ENCODE measurements at regions not wholly inside any gene's neighbourhood (a gene's known extent, or its start where the extent isn't known, plus 50 kb on each side); places are given as distances from the start of the nearest gene placed in this dataset.

DNA sequence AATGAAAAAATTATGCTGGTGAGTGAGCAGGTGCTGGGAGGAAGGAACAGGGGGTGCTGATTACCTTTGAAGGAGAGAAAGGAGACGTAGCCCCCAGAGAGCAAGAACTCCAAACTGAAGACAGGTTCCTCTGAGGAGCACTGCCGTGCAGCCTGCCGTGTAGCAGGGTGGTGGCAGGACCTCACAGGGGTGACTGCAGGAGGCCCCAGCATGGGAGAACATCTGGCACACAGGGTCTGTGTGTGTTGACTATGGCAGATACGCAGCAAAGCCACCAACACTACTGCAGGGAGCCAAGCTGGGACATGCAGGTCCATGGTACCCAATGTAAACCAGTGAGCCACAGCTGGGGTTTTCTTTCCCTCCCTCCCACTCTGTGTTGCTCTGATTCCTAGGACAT lies 192.1 kb upstream of the PDE1C start:
- Histone ChIP-seq H3K27ac (ENCODE audit: low read depth in 1 of 2, low read length in 2 of 2) (no peak overlapping the region), H3K4me3 (ENCODE audit: low read depth in 1 of 3, low read length in 3 of 3) (no peak overlapping the region), H3K36me3 (ENCODE audit: control insufficient read depth in 4 of 4, insufficient read depth in 3 of 4, low read depth in 1 of 4, low read length in 3 of 4) (no peaks in the 10 kb centered on the region), H3K9ac (ENCODE audit: low read depth in 1 of 2, low read length in 2 of 2) (no peak overlapping the region), H3K4me1 (ENCODE audit: control insufficient read depth in 4 of 4, insufficient read depth in 4 of 4, low read length in 3 of 4) (no peaks in the 10 kb centered on the region), H3K27me3 (ENCODE audit: control insufficient read depth in 4 of 4, insufficient read depth in 4 of 4, low read length in 3 of 4) (no peaks in the 10 kb centered on the region), H3K9me3 (ENCODE audit: control insufficient read depth in 4 of 4, low read length in 3 of 4) (no peaks in the 10 kb centered on the region)
- TF ChIP-seq NR2F2 (IDR thresholded peaks at IDR 0.05) (no peak), HNF4G (IDR thresholded peaks at IDR 0.05) (no peak), RAD21 (IDR thresholded peaks at IDR 0.05) (no peak), GABPA (IDR thresholded peaks at IDR 0.05 in 1 of 2, conservative IDR thresholded peaks at IDR 0.05 in 1 of 2) (no peak), FOXA2 (IDR thresholded peaks at IDR 0.05) (no peak), FOXA1 (IDR thresholded peaks at IDR 0.05) (no peak), HNF4A (conservative IDR thresholded peaks at IDR 0.05) (no peak), YY1 (IDR thresholded peaks at IDR 0.05) (no peak), EGR1 (IDR thresholded peaks at IDR 0.05; ENCODE audit: low read depth in 2 of 2) (no peak)
- TF ChIP-seq, protein P1, sequence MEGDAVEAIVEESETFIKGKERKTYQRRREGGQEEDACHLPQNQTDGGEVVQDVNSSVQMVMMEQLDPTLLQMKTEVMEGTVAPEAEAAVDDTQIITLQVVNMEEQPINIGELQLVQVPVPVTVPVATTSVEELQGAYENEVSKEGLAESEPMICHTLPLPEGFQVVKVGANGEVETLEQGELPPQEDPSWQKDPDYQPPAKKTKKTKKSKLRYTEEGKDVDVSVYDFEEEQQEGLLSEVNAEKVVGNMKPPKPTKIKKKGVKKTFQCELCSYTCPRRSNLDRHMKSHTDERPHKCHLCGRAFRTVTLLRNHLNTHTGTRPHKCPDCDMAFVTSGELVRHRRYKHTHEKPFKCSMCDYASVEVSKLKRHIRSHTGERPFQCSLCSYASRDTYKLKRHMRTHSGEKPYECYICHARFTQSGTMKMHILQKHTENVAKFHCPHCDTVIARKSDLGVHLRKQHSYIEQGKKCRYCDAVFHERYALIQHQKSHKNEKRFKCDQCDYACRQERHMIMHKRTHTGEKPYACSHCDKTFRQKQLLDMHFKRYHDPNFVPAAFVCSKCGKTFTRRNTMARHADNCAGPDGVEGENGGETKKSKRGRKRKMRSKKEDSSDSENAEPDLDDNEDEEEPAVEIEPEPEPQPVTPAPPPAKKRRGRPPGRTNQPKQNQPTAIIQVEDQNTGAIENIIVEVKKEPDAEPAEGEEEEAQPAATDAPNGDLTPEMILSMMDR (IDR thresholded peaks at IDR 0.05; ENCODE audit: low read depth, low read length, missing input control) = no peak
- TF ChIP-seq, protein P2, sequence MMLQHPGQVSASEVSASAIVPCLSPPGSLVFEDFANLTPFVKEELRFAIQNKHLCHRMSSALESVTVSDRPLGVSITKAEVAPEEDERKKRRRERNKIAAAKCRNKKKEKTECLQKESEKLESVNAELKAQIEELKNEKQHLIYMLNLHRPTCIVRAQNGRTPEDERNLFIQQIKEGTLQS (IDR thresholded peaks at IDR 0.05) = no peak
- WGBS = 75% methylated on average over 4 of the region's 4 CpGs
- DNase-seq (ENCODE audit: low spot score) = no peak

DNA sequence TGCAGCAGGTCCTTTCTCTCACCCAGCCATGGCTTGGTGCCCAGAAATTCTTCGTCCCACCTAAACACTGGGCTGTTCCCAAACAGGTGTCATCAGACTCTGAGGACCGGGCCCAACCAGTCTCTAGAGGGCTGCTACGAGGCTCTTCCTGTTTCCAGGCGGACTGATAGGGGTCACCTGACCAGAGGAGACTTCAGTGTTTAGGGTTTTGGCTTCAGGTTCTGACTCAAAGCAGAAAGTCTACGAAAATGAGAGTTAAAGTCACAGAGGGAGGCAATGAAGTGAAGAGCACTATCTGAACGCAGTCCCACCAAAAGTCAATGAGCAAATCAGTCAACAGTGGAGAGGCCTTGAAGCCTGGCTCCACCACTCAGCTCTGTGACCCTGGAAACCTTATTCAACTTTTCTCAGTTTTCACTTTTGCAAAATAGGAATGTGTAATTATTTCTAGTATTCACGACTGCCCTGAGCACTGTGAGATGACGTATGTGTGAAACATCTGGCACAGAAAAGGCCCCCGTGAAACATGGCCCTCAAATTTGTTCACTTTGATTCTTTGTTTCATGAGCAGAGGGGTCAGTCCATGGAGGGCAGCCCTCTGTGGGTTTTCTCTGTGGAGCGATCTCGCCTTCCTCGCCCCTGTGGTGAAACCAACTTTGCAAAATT lies 189.9 kb upstream of the PDE1C start:
- H3K27me3 ChIP-seq (ENCODE audit: control insufficient read depth in 4 of 4, insufficient read depth in 4 of 4, low read length in 3 of 4) = no peaks in the 10 kb centered on the region
- no peak overlapping the region for H3K9ac ChIP-seq (ENCODE audit: low read depth in 1 of 2, low read length in 2 of 2)
- H3K4me3 ChIP-seq (ENCODE audit: low read depth in 1 of 3, low read length in 3 of 3) = no peak overlapping the region
- no peaks in the 10 kb centered on the region for H3K9me3 ChIP-seq (ENCODE audit: control insufficient read depth in 4 of 4, low read length in 3 of 4)
- TF ChIP-seq NR2F2 (IDR thresholded peaks at IDR 0.05) (no peak), GABPA (IDR thresholded peaks at IDR 0.05 in 1 of 2, conservative IDR thresholded peaks at IDR 0.05 in 1 of 2) (no peak), TAF1 (conservative IDR thresholded peaks at IDR 0.05) (no peak), YY1 (IDR thresholded peaks at IDR 0.05) (no peak), FOXA2 (IDR thresholded peaks at IDR 0.05) (no peak), SP1 (IDR thresholded peaks at IDR 0.05) (no peak), HNF4A (conservative IDR thresholded peaks at IDR 0.05) (no peak), RAD21 (IDR thresholded peaks at IDR 0.05) (no peak), RXRA (IDR thresholded peaks at IDR 0.05) (no peak), HNF4G (IDR thresholded peaks at IDR 0.05) (no peak), JUND (IDR thresholded peaks at IDR 0.05) (no peak), EGR1 (IDR thresholded peaks at IDR 0.05; ENCODE audit: low read depth in 2 of 2) (no peak), FOXA1 (IDR thresholded peaks at IDR 0.05) (no peak)
- TF ChIP-seq, protein P3, sequence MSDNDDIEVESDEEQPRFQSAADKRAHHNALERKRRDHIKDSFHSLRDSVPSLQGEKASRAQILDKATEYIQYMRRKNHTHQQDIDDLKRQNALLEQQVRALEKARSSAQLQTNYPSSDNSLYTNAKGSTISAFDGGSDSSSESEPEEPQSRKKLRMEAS (IDR thresholded peaks at IDR 0.05) = no peak
- TF ChIP-seq, protein P2 (IDR thresholded peaks at IDR 0.05) = no peak
- TF ChIP-seq, protein P4, sequence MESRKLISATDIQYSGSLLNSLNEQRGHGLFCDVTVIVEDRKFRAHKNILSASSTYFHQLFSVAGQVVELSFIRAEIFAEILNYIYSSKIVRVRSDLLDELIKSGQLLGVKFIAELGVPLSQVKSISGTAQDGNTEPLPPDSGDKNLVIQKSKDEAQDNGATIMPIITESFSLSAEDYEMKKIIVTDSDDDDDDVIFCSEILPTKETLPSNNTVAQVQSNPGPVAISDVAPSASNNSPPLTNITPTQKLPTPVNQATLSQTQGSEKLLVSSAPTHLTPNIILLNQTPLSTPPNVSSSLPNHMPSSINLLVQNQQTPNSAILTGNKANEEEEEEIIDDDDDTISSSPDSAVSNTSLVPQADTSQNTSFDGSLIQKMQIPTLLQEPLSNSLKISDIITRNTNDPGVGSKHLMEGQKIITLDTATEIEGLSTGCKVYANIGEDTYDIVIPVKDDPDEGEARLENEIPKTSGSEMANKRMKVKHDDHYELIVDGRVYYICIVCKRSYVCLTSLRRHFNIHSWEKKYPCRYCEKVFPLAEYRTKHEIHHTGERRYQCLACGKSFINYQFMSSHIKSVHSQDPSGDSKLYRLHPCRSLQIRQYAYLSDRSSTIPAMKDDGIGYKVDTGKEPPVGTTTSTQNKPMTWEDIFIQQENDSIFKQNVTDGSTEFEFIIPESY (IDR thresholded peaks at IDR 0.05) = no peak
- TF ChIP-seq, protein P5, sequence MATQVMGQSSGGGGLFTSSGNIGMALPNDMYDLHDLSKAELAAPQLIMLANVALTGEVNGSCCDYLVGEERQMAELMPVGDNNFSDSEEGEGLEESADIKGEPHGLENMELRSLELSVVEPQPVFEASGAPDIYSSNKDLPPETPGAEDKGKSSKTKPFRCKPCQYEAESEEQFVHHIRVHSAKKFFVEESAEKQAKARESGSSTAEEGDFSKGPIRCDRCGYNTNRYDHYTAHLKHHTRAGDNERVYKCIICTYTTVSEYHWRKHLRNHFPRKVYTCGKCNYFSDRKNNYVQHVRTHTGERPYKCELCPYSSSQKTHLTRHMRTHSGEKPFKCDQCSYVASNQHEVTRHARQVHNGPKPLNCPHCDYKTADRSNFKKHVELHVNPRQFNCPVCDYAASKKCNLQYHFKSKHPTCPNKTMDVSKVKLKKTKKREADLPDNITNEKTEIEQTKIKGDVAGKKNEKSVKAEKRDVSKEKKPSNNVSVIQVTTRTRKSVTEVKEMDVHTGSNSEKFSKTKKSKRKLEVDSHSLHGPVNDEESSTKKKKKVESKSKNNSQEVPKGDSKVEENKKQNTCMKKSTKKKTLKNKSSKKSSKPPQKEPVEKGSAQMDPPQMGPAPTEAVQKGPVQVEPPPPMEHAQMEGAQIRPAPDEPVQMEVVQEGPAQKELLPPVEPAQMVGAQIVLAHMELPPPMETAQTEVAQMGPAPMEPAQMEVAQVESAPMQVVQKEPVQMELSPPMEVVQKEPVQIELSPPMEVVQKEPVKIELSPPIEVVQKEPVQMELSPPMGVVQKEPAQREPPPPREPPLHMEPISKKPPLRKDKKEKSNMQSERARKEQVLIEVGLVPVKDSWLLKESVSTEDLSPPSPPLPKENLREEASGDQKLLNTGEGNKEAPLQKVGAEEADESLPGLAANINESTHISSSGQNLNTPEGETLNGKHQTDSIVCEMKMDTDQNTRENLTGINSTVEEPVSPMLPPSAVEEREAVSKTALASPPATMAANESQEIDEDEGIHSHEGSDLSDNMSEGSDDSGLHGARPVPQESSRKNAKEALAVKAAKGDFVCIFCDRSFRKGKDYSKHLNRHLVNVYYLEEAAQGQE (IDR thresholded peaks at IDR 0.05) = no peak
- TF ChIP-seq, protein P1 (IDR thresholded peaks at IDR 0.05; ENCODE audit: low read depth, low read length, missing input control) = no peak
- 79% methylated on average over 12 of the region's 12 CpGs for WGBS
- no peak overlapping the region for H3K27ac ChIP-seq (ENCODE audit: low read depth in 1 of 2, low read length in 2 of 2)
- DNase-seq (ENCODE audit: low spot score) = no peak
- H3K4me1 ChIP-seq (ENCODE audit: control insufficient read depth in 4 of 4, insufficient read depth in 4 of 4, low read length in 3 of 4) = no peaks in the 10 kb centered on the region
- no peaks in the 10 kb centered on the region for H3K36me3 ChIP-seq (ENCODE audit: control insufficient read depth in 4 of 4, insufficient read depth in 3 of 4, low read depth in 1 of 4, low read length in 3 of 4)
